ENCODE measurements at regions not wholly inside any gene's neighbourhood (a gene's known extent, or its start where the extent isn't known, plus 50 kb on each side); places are given as distances from the start of the nearest gene placed in this dataset.

- no peak for TF ChIP-seq POLR2AphosphoS5 (IDR thresholded peaks at IDR 0.05)
- no peak for TF ChIP-seq CTCF (IDR thresholded peaks at IDR 0.05)
- TF ChIP-seq POLR2A (IDR thresholded peaks at IDR 0.05), result no peak
- no peak for TF ChIP-seq EP300 (IDR thresholded peaks at IDR 0.05)
These were observed 77.1 kb upstream of the MAN1A1 start for GRCh38 chr6:119426619-119427018.

All from gastroesophageal sphincter (tissue), 3 donors.